Stomach smooth muscle (tissue), 2 donors: ENCODE measurements at regions not wholly inside any gene's neighbourhood (a gene's known extent, or its start where the extent isn't known, plus 50 kb on each side); places are given as distances from the start of the nearest gene placed in this dataset.

Source experiments
- H3K27ac ChIP-seq: one replicate; pipeline ENCODE4 v1.7.0; 2013; ENCODE audit warnings: mild to moderate bottlenecking, low read length, inconsistent platforms
- H3K27me3 ChIP-seq, 2 donors: one replicate each; pipeline ENCODE4 v1.7.0; 2013; ENCODE audit warnings: low read length in 2 of 2; ENCODE audit not compliant: insufficient read depth in 2 of 2, control insufficient read depth in 1 of 2
- H3K36me3 ChIP-seq, 2 donors: one replicate each; pipeline ENCODE4 v1.7.0; 2013; ENCODE audit warnings: low read length in 2 of 2; ENCODE audit not compliant: control insufficient read depth in 2 of 2, insufficient read depth in 2 of 2
- H3K4me1 ChIP-seq: one replicate; pipeline ENCODE4 v1.7.0; 2013; ENCODE audit warnings: low read length; ENCODE audit not compliant: control insufficient read depth, insufficient read depth
- H3K4me3 ChIP-seq, 2 donors: one replicate each; pipeline ENCODE4 v1.7.0; 2013; ENCODE audit warnings: low read length in 2 of 2
- H3K9ac ChIP-seq, 2 donors: one replicate each; pipeline ENCODE4 v1.7.0; 2013; ENCODE audit warnings: low read length in 2 of 2, mild to moderate bottlenecking in 1 of 2
- H3K9me3 ChIP-seq, 2 donors: one replicate each; pipeline ENCODE4 v1.7.0; 2013; ENCODE audit warnings: low read length in 2 of 2; ENCODE audit not compliant: control insufficient read depth in 2 of 2
- donor health status: healthy.
- donor health status: Pancreatic carcinoma.

- H3K27me3 ChIP-seq = no peaks in the 10 kb centered on the region
- no peaks in the 10 kb centered on the region for H3K9me3 ChIP-seq
- no peaks in the 10 kb centered on the region for H3K4me1 ChIP-seq
- no peaks in the 10 kb centered on the region for H3K36me3 ChIP-seq
- H3K27ac ChIP-seq = no peak overlapping the region
- no peak overlapping the region for H3K4me3 ChIP-seq
- H3K9ac ChIP-seq = no peak overlapping the region
Observed at GRCh38 chr10:23522345-23522744, 83.5 kb downstream of the OTUD1 start.

GRCh38 chr10:23523251-23523650, 84.4 kb downstream of the OTUD1 start:
- Histone ChIP-seq H3K27me3 (peaks cover 0 to 2% of the 10 kb centered on the region in 2 donors), H3K4me3 (no peak overlapping the region), H3K9ac (no peak overlapping the region), H3K9me3 (no peaks in the 10 kb centered on the region), H3K27ac (no peak overlapping the region), H3K4me1 (no peaks in the 10 kb centered on the region), H3K36me3 (no peaks in the 10 kb centered on the region)

GRCh38 chr10:23525406-23525805, 86.5 kb downstream of the OTUD1 start:
- no peak overlapping the region for H3K9ac ChIP-seq
- H3K4me1 ChIP-seq = no peaks in the 10 kb centered on the region
- no peaks in the 10 kb centered on the region for H3K36me3 ChIP-seq
- peaks cover 0 to 2% of the 10 kb centered on the region in 2 donors for H3K27me3 ChIP-seq
- H3K27ac ChIP-seq = no peak overlapping the region
- H3K4me3 ChIP-seq = no peak overlapping the region
- H3K9me3 ChIP-seq = no peaks in the 10 kb centered on the region

- H3K9me3 ChIP-seq = no peaks in the 10 kb centered on the region
- no peak overlapping the region for H3K4me3 ChIP-seq
- no peak overlapping the region for H3K27ac ChIP-seq
- H3K9ac ChIP-seq = no peak overlapping the region
- no peaks in the 10 kb centered on the region for H3K36me3 ChIP-seq
- no peaks in the 10 kb centered on the region for H3K4me1 ChIP-seq
- H3K27me3 ChIP-seq = peaks cover 0 to 2% of the 10 kb centered on the region in 2 donors
Observed at GRCh38 chr10:23528419-23528818, 89.5 kb downstream of the OTUD1 start.

- Histone ChIP-seq H3K9me3 (no peaks in the 10 kb centered on the region), H3K4me3 (no peak overlapping the region), H3K27me3 (peaks cover 0 to 2% of the 10 kb centered on the region in 2 donors), H3K36me3 (no peaks in the 10 kb centered on the region), H3K27ac (no peak overlapping the region), H3K9ac (no peak overlapping the region), H3K4me1 (no peaks in the 10 kb centered on the region)
Observed at GRCh38 chr10:23529625-23530024, 90.8 kb downstream of the OTUD1 start.

- Histone ChIP-seq H3K9ac (no peak overlapping the region), H3K27ac (no peak overlapping the region), H3K9me3 (no peaks in the 10 kb centered on the region), H3K4me1 (no peaks in the 10 kb centered on the region), H3K27me3 (peaks cover 0 to 2% of the 10 kb centered on the region in 2 donors), H3K4me3 (no peak overlapping the region), H3K36me3 (no peaks in the 10 kb centered on the region)
Observed at GRCh38 chr10:23530079-23530478, 91.2 kb downstream of the OTUD1 start.

- Histone ChIP-seq H3K36me3 (no peaks in the 10 kb centered on the region), H3K9me3 (no peaks in the 10 kb centered on the region), H3K9ac (no peak overlapping the region), H3K4me1 (no peaks in the 10 kb centered on the region), H3K4me3 (no peak overlapping the region), H3K27ac (no peak overlapping the region), H3K27me3 (peaks cover 0 to under 1% of the 10 kb centered on the region in 2 donors)
Observed at GRCh38 chr10:23533212-23533611, 94.3 kb downstream of the OTUD1 start.

- H3K4me1 ChIP-seq = no peaks in the 10 kb centered on the region
- no peaks in the 10 kb centered on the region for H3K9me3 ChIP-seq
- no peak overlapping the region for H3K27ac ChIP-seq
- H3K36me3 ChIP-seq = no peaks in the 10 kb centered on the region
- H3K4me3 ChIP-seq = no peak overlapping the region
- no peak overlapping the region for H3K9ac ChIP-seq
- no peaks in the 10 kb centered on the region for H3K27me3 ChIP-seq
Observed at GRCh38 chr10:23534326-23534725, 95.5 kb downstream of the OTUD1 start.

GRCh38 chr10:23534761-23535160, 95.9 kb downstream of the OTUD1 start:
- H3K36me3 ChIP-seq = no peaks in the 10 kb centered on the region
- H3K4me3 ChIP-seq = no peak overlapping the region
- no peaks in the 10 kb centered on the region for H3K9me3 ChIP-seq
- H3K27me3 ChIP-seq = no peaks in the 10 kb centered on the region
- no peak overlapping the region for H3K27ac ChIP-seq
- H3K9ac ChIP-seq = no peak overlapping the region
- no peaks in the 10 kb centered on the region for H3K4me1 ChIP-seq

GRCh38 chr10:23535381-23535780, 96.5 kb downstream of the OTUD1 start:
- H3K4me1 ChIP-seq = no peaks in the 10 kb centered on the region
- H3K27ac ChIP-seq = no peak overlapping the region
- no peaks in the 10 kb centered on the region for H3K36me3 ChIP-seq
- no peaks in the 10 kb centered on the region for H3K27me3 ChIP-seq
- H3K9me3 ChIP-seq = no peaks in the 10 kb centered on the region
- H3K4me3 ChIP-seq = no peak overlapping the region
- H3K9ac ChIP-seq = no peak overlapping the region

- Histone ChIP-seq H3K36me3 (no peaks in the 10 kb centered on the region), H3K4me3 (no peak overlapping the region), H3K9me3 (no peaks in the 10 kb centered on the region), H3K27me3 (no peaks in the 10 kb centered on the region), H3K9ac (no peak overlapping the region), H3K4me1 (no peaks in the 10 kb centered on the region), H3K27ac (no peak overlapping the region)
Observed at GRCh38 chr10:23538968-23539367, 100.1 kb downstream of the OTUD1 start.
